Central memory CD8-positive, alpha-beta T cell (primary cell): ENCODE measurements at regions not wholly inside any gene's neighbourhood (a gene's known extent, or its start where the extent isn't known, plus 50 kb on each side); places are given as distances from the start of the nearest gene placed in this dataset.
"Not testable (repeated sequence)": the region's sequence is repeated elsewhere in the genome, so short reads cannot be mapped to it uniquely, and the experiment has no call there.

Source experiments
- ATAC-seq: fragments of 150-1000 bp; cut with Tn5 transposase; replicated peaks from 2 replicates; pipeline ENCODE4 v1.10.0; 2022; ENCODE audit warnings: mild to moderate bottlenecking, moderate FRiP score, moderate number of reproducible peaks; ENCODE audit not compliant: poor library complexity, severe bottlenecking; ENCODE audit errors: extremely low read depth
- DNase-seq, 2 donors: peaks; one replicate each; pipeline ENCODE4 v3.0.0; 2021; ENCODE audit warnings: low spot score in 2 of 2
- H3K27ac Mint-ChIP-seq: one replicate; pipeline ENCODE4 v1.8.0; 2022; ENCODE audit warnings: low read depth, mild to moderate bottlenecking, moderate library complexity, mixed read lengths
- H3K27me3 Mint-ChIP-seq: one replicate; pipeline ENCODE4 v1.8.0; 2022; ENCODE audit warnings: mixed read lengths
- H3K36me3 Mint-ChIP-seq: one replicate; pipeline ENCODE4 v1.8.0; 2022; ENCODE audit warnings: mild to moderate bottlenecking, moderate library complexity, mixed read lengths; ENCODE audit not compliant: insufficient read depth
- H3K4me1 Mint-ChIP-seq: one replicate; pipeline ENCODE4 v1.8.0; 2022; ENCODE audit warnings: mixed read lengths
- H3K4me3 Mint-ChIP-seq: one replicate; pipeline ENCODE4 v1.8.0; 2022; ENCODE audit warnings: mild to moderate bottlenecking, moderate library complexity, mixed read lengths
- H3K9me3 Mint-ChIP-seq: one replicate; pipeline ENCODE4 v1.8.0; 2022; ENCODE audit warnings: mixed read lengths

- Mint-ChIP-seq H3K36me3 (no peaks in the 10 kb centered on the region), H3K27ac (no peak overlapping the region), H3K4me3 (no peak overlapping the region), H3K9me3 (no peaks in the 10 kb centered on the region), H3K4me1 (no peaks in the 10 kb centered on the region), H3K27me3 (peaks cover 59% of the 10 kb centered on the region)
- ATAC-seq (no peak), DNase-seq (no peak)
Measured at GRCh38 chr9:87371795-87372355, 125.8 kb upstream of the DAPK1 start.

GRCh38 chr9:87372356-87372851 lies 125.3 kb upstream of the DAPK1 start:
- peaks cover 62% of the 10 kb centered on the region for H3K27me3 Mint-ChIP-seq
- H3K27ac Mint-ChIP-seq: no peak overlapping the region
- ATAC-seq: no peak
- H3K36me3 Mint-ChIP-seq: no peaks in the 10 kb centered on the region
- H3K4me3 Mint-ChIP-seq: no peak overlapping the region
- DNase-seq: no peak
- no peaks in the 10 kb centered on the region for H3K4me1 Mint-ChIP-seq
- H3K9me3 Mint-ChIP-seq: no peaks in the 10 kb centered on the region

- not testable (repeated sequence) for H3K36me3 Mint-ChIP-seq, H3K4me3 Mint-ChIP-seq, H3K9me3 Mint-ChIP-seq, H3K27ac Mint-ChIP-seq, ATAC-seq, DNase-seq, H3K4me1 Mint-ChIP-seq
- H3K27me3 Mint-ChIP-seq: peaks cover 55% of the 10 kb centered on the region
Measured at GRCh38 chr9:87374023-87374919, 123.4 kb upstream of the DAPK1 start.

GRCh38 chr9:87375397-87376073 lies 122.1 kb upstream of the DAPK1 start:
- ATAC-seq: no peak
- H3K36me3 Mint-ChIP-seq: no peaks in the 10 kb centered on the region
- no peak overlapping the region for H3K4me3 Mint-ChIP-seq
- H3K4me1 Mint-ChIP-seq: no peaks in the 10 kb centered on the region
- H3K27me3 Mint-ChIP-seq: peaks cover 46% of the 10 kb centered on the region
- H3K9me3 Mint-ChIP-seq: no peaks in the 10 kb centered on the region
- DNase-seq: no peak
- H3K27ac Mint-ChIP-seq: no peak overlapping the region

DNA sequence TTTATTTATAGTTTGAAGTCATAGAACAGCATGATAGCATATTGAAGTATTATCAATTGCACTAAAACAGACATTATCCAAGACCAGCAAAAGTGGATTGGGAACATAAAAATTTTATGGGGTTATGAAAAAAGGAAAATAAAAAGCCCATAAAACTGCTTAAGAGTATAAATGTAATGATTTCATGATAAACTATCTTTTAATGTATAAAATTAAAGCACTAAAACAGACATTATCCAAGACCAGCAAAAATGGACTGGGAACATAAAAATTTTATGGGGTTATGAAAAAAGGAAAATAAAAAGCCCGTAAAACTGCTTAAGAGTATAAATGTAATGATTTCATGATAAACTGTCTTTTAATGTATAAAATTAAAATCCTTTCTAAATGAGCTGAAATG lies 119.0 kb upstream of the DAPK1 start:
- DNase-seq: no peak
- no peaks in the 10 kb centered on the region for H3K9me3 Mint-ChIP-seq
- H3K36me3 Mint-ChIP-seq: no peaks in the 10 kb centered on the region
- peaks cover 31% of the 10 kb centered on the region for H3K27me3 Mint-ChIP-seq
- no peak for ATAC-seq
- H3K27ac Mint-ChIP-seq: no peak overlapping the region
- no peak overlapping the region for H3K4me3 Mint-ChIP-seq
- no peaks in the 10 kb centered on the region for H3K4me1 Mint-ChIP-seq

- Mint-ChIP-seq H3K27ac (no peak overlapping the region), H3K27me3 (peaks cover 26% of the 10 kb centered on the region), H3K36me3 (no peaks in the 10 kb centered on the region), H3K4me1 (no peaks in the 10 kb centered on the region), H3K4me3 (no peak overlapping the region), H3K9me3 (no peaks in the 10 kb centered on the region)
- no peak for ATAC-seq
- no peak for DNase-seq
Measured at GRCh38 chr9:87379300-87379699, 118.4 kb upstream of the DAPK1 start.

DNA sequence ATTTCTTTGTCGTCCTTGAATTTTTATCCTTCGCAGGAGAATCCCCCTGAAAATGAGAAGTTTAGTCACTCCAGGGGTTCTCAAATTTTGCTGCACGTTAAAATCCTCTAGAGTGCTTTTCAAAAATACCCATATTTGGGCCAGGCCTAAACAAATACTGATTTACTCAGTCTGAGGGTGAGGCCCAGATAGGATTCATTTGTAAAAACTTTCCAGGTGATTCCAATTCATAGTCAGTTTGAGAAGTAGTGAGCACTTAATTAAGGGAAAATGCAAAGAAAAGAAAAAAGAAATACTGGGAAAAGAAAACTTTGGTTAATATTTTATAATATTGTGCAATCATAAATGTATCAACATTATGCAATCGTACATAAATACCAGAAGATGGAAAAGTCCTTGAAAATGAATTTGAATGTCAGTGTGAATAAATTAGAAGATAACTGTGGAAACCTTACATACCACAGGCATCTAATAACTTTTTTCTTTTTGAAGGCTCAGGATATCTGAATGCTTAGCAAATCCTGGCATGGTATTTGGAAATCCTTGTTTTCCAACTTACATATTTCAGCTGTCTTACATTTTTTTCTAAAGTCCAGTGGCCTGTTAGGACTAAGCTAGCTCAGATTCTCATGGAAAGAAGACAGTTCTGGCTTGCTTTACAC lies 116.5 kb upstream of the DAPK1 start:
- Mint-ChIP-seq H3K4me3 (no peak overlapping the region), H3K4me1 (no peaks in the 10 kb centered on the region), H3K9me3 (no peaks in the 10 kb centered on the region), H3K27ac (no peak overlapping the region), H3K36me3 (no peaks in the 10 kb centered on the region), H3K27me3 (peaks cover 22% of the 10 kb centered on the region)
- no peak for ATAC-seq
- DNase-seq: no peak

GRCh38 chr9:87381746-87382145 lies 115.9 kb upstream of the DAPK1 start:
- no peaks in the 10 kb centered on the region for H3K4me1 Mint-ChIP-seq
- no peaks in the 10 kb centered on the region for H3K36me3 Mint-ChIP-seq
- ATAC-seq (no peak), DNase-seq (no peak)
- peaks cover 17% of the 10 kb centered on the region for H3K27me3 Mint-ChIP-seq
- H3K27ac Mint-ChIP-seq: no peak overlapping the region
- H3K9me3 Mint-ChIP-seq: no peaks in the 10 kb centered on the region
- no peak overlapping the region for H3K4me3 Mint-ChIP-seq

- H3K36me3 Mint-ChIP-seq: no peaks in the 10 kb centered on the region
- no peaks in the 10 kb centered on the region for H3K9me3 Mint-ChIP-seq
- DNase-seq (no peak), ATAC-seq (no peak)
- H3K4me3 Mint-ChIP-seq: no peak overlapping the region
- no peak overlapping the region for H3K27ac Mint-ChIP-seq
- no peaks in the 10 kb centered on the region for H3K4me1 Mint-ChIP-seq
- H3K27me3 Mint-ChIP-seq: peaks cover 12% of the 10 kb centered on the region
Measured at GRCh38 chr9:87382900-87383299, 114.8 kb upstream of the DAPK1 start.

DNA sequence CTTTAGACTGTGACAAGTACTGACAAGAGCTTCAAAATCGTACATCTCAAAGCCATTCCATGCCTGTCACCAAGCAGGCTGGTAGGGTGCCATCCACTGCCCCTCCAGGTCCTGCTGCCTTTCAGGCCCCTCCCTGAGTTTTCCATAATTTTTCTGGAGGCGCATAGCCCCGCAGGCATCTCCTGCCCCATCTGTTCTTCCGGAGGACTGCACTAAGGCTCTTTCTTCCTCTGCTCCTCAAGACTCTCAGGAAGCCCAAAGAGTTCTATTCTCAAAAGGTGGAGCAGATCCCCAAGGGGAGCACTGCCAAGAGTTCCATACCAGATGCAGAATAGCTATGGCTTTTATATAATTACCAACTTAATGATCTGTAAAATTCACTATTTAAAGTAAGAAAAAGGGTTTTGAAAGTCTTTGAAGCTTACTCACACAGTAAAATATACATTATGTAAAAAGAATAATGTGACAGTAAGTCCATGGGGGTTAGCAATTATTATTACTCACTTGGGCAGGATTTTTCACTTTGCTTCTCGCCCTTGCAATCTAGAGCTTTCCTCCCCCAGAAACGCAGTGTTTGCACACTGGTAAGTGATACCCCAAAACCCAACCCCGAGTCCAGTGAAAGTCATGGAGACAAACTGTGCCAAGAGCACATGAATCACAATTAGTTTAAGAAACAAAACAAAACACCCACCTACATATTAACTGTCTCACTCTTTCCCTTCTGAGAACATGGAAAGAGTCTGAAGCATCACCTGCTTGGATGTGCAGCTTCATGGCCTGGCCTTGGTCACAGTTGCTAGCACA lies 114.1 kb upstream of the DAPK1 start:
- Mint-ChIP-seq H3K4me3 (no peak overlapping the region), H3K9me3 (no peaks in the 10 kb centered on the region), H3K36me3 (no peaks in the 10 kb centered on the region), H3K27me3 (peaks cover 12% of the 10 kb centered on the region), H3K27ac (no peak overlapping the region), H3K4me1 (no peaks in the 10 kb centered on the region)
- ATAC-seq (no peak), DNase-seq (no peak)

DNA sequence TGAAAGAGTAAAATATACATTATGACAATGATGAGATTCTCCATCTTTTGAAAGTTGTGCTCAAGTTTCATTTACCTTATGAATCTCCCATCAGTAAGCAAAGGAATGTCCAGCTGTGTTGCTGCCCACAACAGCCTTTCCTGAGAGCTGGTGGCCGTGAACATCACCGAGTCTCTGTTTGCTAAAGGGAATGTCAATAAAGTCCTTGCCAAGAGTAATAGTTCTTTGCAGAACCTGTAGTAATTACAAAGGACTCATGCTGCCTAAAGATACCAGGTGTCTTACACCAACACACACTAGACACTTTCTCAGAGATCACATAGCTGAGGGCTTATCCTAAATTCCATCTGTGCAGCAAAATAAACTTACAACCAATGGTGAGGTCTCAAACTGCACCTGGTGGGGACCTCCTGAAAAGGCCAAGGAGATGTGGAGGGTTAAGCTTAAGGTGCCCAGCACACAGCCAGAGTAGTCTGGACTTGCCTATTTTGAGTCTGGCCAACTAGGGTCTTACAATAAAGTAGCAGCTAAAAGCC lies 111.1 kb upstream of the DAPK1 start:
- Mint-ChIP-seq H3K27me3 (peaks cover 20% of the 10 kb centered on the region), H3K9me3 (no peaks in the 10 kb centered on the region), H3K4me1 (no peaks in the 10 kb centered on the region), H3K27ac (no peak overlapping the region), H3K4me3 (no peak overlapping the region), H3K36me3 (no peaks in the 10 kb centered on the region)
- DNase-seq (no peak), ATAC-seq (no peak)
